ENCODE measurements at regions not wholly inside any gene's neighbourhood (a gene's known extent, or its start where the extent isn't known, plus 50 kb on each side); places are given as distances from the start of the nearest gene placed in this dataset.

GRCh38 chr10:91073286-91073979 is 147.0 kb upstream of the PCGF5 start:
- no peak for DNase-seq (ENCODE audit: low read depth in 1 of 2, low spot score in 1 of 2)
- H3K4me3 ChIP-seq (replicated peaks; ENCODE audit: insufficient read depth, low read length): no peak overlapping the region
- H3K27me3 ChIP-seq (ENCODE audit: insufficient read depth, poor library complexity, severe bottlenecking): no peaks in the 10 kb centered on the region
- TF ChIP-seq POLR2AphosphoS5 (IDR thresholded peaks at IDR 0.05; ENCODE audit: low read depth) (no peak), REST (IDR thresholded peaks at IDR 0.05; ENCODE audit: insufficient replicate concordance, low read depth) (no peak), CTCF (IDR thresholded peaks at IDR 0.05; ENCODE audit: insufficient read depth, low read length) (no peak), GABPA (IDR thresholded peaks at IDR 0.05; ENCODE audit: low read depth) (no peak), SPI1 (IDR thresholded peaks at IDR 0.05; ENCODE audit: borderline replicate concordance, low read depth) (no peak)
- no peak overlapping the region for H3K27ac ChIP-seq (replicated peaks)

GRCh38 chr10:91076991-91077548 is 143.4 kb upstream of the PCGF5 start:
- H3K4me3 ChIP-seq (replicated peaks; ENCODE audit: insufficient read depth, low read length): no peak overlapping the region
- H3K27me3 ChIP-seq (ENCODE audit: insufficient read depth, poor library complexity, severe bottlenecking): peaks cover 15% of the 10 kb centered on the region
- no peak overlapping the region for H3K27ac ChIP-seq (replicated peaks)
- DNase-seq (ENCODE audit: low read depth in 1 of 2, low spot score in 1 of 2): no peak
- TF ChIP-seq SPI1 (IDR thresholded peaks at IDR 0.05; ENCODE audit: borderline replicate concordance, low read depth) (no peak), GABPA (IDR thresholded peaks at IDR 0.05; ENCODE audit: low read depth) (no peak), CTCF (IDR thresholded peaks at IDR 0.05; ENCODE audit: insufficient read depth, low read length) (no peak), REST (IDR thresholded peaks at IDR 0.05; ENCODE audit: insufficient replicate concordance, low read depth) (no peak), POLR2AphosphoS5 (IDR thresholded peaks at IDR 0.05; ENCODE audit: low read depth) (no peak)

GRCh38 chr10:91077549-91078071 is 142.9 kb upstream of the PCGF5 start:
- Histone ChIP-seq H3K4me3 (replicated peaks; ENCODE audit: insufficient read depth, low read length) (no peak overlapping the region), H3K27me3 (ENCODE audit: insufficient read depth, poor library complexity, severe bottlenecking) (peaks cover 15% of the 10 kb centered on the region), H3K27ac (replicated peaks) (no peak overlapping the region)
- TF ChIP-seq POLR2AphosphoS5 (IDR thresholded peaks at IDR 0.05; ENCODE audit: low read depth) (no peak), CTCF (IDR thresholded peaks at IDR 0.05; ENCODE audit: insufficient read depth, low read length) (no peak)
- no peak for DNase-seq (ENCODE audit: low read depth in 1 of 2, low spot score in 1 of 2)

Measured in HL-60 (cell line).